ENCODE measurements at regions not wholly inside any gene's neighbourhood (a gene's known extent, or its start where the extent isn't known, plus 50 kb on each side); places are given as distances from the start of the nearest gene placed in this dataset.

DNA sequence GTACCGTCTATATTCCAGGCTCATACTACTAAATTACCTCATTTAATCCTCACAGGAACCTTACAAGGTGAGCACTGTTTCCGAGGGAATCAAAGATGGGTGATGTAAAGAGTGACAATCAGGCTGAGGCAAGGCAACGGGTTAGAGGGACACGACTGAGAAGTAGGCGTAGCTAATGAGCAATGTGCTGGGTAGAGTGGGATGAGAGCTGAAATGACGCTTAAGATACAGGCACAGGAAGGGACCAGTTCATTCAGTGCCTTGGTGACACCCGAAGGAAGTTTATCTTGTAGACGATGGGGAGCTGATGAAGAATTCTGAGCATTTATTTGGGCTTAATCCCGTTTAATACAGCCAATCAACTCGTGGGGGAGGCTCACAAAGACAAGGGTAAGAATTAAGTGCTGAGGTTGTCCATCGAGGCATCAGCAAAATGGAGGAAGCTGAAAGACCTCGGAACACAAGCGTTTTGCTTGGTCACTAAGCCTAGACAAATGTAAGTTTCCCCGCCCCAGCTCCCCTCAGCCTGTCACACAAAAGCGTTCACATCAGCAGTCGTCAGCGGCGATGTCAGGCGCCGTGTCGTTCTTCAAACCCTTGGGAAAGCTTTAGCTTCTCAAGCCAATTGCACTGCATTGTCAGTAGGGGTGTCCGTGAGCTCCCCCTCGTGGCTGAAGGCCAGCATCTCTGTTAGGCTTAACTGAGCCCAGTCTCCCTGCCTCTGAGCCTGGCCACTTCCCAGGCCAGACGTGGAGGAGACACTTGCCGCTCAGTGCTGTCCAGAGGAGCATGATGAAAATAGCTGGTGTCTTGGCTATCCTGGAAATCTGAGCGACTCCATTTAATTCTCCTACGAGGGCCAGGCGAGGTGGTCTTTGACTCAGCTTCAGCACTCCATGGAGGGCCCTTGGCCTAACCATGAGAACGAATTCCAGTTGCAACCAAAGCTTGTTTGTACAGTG, 288.5 kb upstream of the G2E3 start:
- Histone ChIP-seq H3K9me3 (ENCODE audit: control insufficient read depth, insufficient read depth, low read depth, low read length) (no peaks in the 10 kb centered on the region), H3K4me2 (ENCODE audit: extremely low read depth, insufficient read depth, low read length) (peak overlapping the region; percentile 51), H4K20me1 (ENCODE audit: control insufficient read depth, extremely low read depth, insufficient read depth, low read length) (no peaks in the 10 kb centered on the region), H3K27ac (ENCODE audit: insufficient read depth, low read length) (no peak overlapping the region), H3K4me3 (replicated peaks in 1 of 4; ENCODE audit: control extremely low read depth in 1 of 4, insufficient read depth in 1 of 4, low read depth in 3 of 4, low read length in 4 of 4) (peak overlapping the region in 3 of 4 experiments; percentile 21 to 48 (median 27)), H2AFZ (ENCODE audit: low read length) (peak overlapping the region; percentile 85), H3K79me2 (ENCODE audit: control insufficient read depth, insufficient read depth, low read length) (no peaks in the 10 kb centered on the region), H3K4me1 (ENCODE audit: control insufficient read depth, extremely low read depth, insufficient read depth, low read length) (no peaks in the 10 kb centered on the region), H3K36me3 (ENCODE audit: control insufficient read depth, insufficient read depth, low read length) (no peaks in the 10 kb centered on the region), H3K9ac (ENCODE audit: insufficient read depth, low read length) (no peak overlapping the region), H3K27me3 (ENCODE audit: control insufficient read depth, insufficient read depth, low read length) (no peaks in the 10 kb centered on the region)
- DNase-seq (ENCODE audit: low read depth in 2 of 2): peak; percentile 74 to 87
- TF ChIP-seq EZH2 (IDR thresholded peaks at IDR 0.05; ENCODE audit: low read length, missing control alignments): no peak
- TF ChIP-seq, protein P1, sequence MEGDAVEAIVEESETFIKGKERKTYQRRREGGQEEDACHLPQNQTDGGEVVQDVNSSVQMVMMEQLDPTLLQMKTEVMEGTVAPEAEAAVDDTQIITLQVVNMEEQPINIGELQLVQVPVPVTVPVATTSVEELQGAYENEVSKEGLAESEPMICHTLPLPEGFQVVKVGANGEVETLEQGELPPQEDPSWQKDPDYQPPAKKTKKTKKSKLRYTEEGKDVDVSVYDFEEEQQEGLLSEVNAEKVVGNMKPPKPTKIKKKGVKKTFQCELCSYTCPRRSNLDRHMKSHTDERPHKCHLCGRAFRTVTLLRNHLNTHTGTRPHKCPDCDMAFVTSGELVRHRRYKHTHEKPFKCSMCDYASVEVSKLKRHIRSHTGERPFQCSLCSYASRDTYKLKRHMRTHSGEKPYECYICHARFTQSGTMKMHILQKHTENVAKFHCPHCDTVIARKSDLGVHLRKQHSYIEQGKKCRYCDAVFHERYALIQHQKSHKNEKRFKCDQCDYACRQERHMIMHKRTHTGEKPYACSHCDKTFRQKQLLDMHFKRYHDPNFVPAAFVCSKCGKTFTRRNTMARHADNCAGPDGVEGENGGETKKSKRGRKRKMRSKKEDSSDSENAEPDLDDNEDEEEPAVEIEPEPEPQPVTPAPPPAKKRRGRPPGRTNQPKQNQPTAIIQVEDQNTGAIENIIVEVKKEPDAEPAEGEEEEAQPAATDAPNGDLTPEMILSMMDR (conservative IDR thresholded peaks at IDR 0.05 in 1 of 2, IDR thresholded peaks at IDR 0.05 in 1 of 2; ENCODE audit: low read depth in 1 of 2, low read length in 2 of 2): peak; percentile 92 to 97

- Histone ChIP-seq H3K27ac (ENCODE audit: insufficient read depth, low read length) (no peak overlapping the region), H2AFZ (ENCODE audit: low read length) (no peak overlapping the region), H3K79me2 (ENCODE audit: control insufficient read depth, insufficient read depth, low read length) (no peaks in the 10 kb centered on the region), H3K4me3 (replicated peaks in 1 of 4; ENCODE audit: control extremely low read depth in 1 of 4, insufficient read depth in 1 of 4, low read depth in 3 of 4, low read length in 4 of 4) (no peak overlapping the region), H3K36me3 (ENCODE audit: control insufficient read depth, insufficient read depth, low read length) (no peaks in the 10 kb centered on the region), H3K4me2 (ENCODE audit: extremely low read depth, insufficient read depth, low read length) (no peak overlapping the region), H3K9ac (ENCODE audit: insufficient read depth, low read length) (no peak overlapping the region), H3K9me3 (ENCODE audit: control insufficient read depth, insufficient read depth, low read depth, low read length) (no peaks in the 10 kb centered on the region), H3K27me3 (ENCODE audit: control insufficient read depth, insufficient read depth, low read length) (no peaks in the 10 kb centered on the region), H3K4me1 (ENCODE audit: control insufficient read depth, extremely low read depth, insufficient read depth, low read length) (no peaks in the 10 kb centered on the region), H4K20me1 (ENCODE audit: control insufficient read depth, extremely low read depth, insufficient read depth, low read length) (no peaks in the 10 kb centered on the region)
- TF ChIP-seq, protein P1 (conservative IDR thresholded peaks at IDR 0.05 in 1 of 2, IDR thresholded peaks at IDR 0.05 in 1 of 2; ENCODE audit: low read depth in 1 of 2, low read length in 2 of 2): no peak
- TF ChIP-seq EZH2 (IDR thresholded peaks at IDR 0.05; ENCODE audit: low read length, missing control alignments): no peak
- DNase-seq (ENCODE audit: low read depth in 2 of 2): peak in 1 of 2 donors; percentile 15
Observed at GRCh38 chr14:30271811-30272323, 287.1 kb upstream of the G2E3 start.
